Ascending aorta (tissue), 2 donors: ENCODE measurements at regions not wholly inside any gene's neighbourhood (a gene's known extent, or its start where the extent isn't known, plus 50 kb on each side); places are given as distances from the start of the nearest gene placed in this dataset.

Experiments used
- DNase-seq, 2 donors: peaks; one replicate each; pipeline ENCODE4 v3.0.0-alpha.2; 2019; ENCODE audit warnings: low spot score in 2 of 2
- H3K27ac ChIP-seq, 2 donors: fragments of 200-600 bp; sonication (generic); one replicate each; pipeline ENCODE4 v1.5.1; 2016 to 2017; ENCODE audit warnings: mild to moderate bottlenecking in 1 of 2
- H3K27me3 ChIP-seq: fragments of 200-600 bp; sonication (generic); one replicate; pipeline ENCODE4 v1.5.1; 2017
- H3K36me3 ChIP-seq, 2 donors: fragments of 200-600 bp; sonication (generic); one replicate each; pipeline ENCODE4 v1.5.1; 2016
- H3K4me1 ChIP-seq, 2 donors: fragments of 200-600 bp; sonication (generic); one replicate each; pipeline ENCODE4 v1.5.1; 2016 to 2017; ENCODE audit warnings: mild to moderate bottlenecking in 1 of 2
- H3K4me3 ChIP-seq, 2 donors: fragments of 200-600 bp; sonication (generic); one replicate each; pipeline ENCODE4 v1.5.1; 2016 to 2017; ENCODE audit warnings: mild to moderate bottlenecking in 1 of 2
- H3K9me3 ChIP-seq, 2 donors: fragments of 200-600 bp; sonication (generic); one replicate each; pipeline ENCODE4 v1.5.1; 2016
- CTCF ChIP-seq, 3 experiments: fragments of 200-600 bp in 2 of 3; fragments of 450-650 bp in 1 of 3; sonication (generic) in 2 of 3; IDR thresholded peaks; one replicate each; pipeline ENCODE4 v1.5.1; 2016 to 2019; ENCODE audit warnings: antibody characterized with exemption in 3 of 3, mild to moderate bottlenecking in 1 of 3, moderate library complexity in 1 of 3
- intact Hi-C: fragments of 100-400 bp; cut with DNase I; formaldehyde crosslinking; loops from one replicate; pipeline ENCODE4 v1.15.1; 2023

- H3K36me3 ChIP-seq, result no peaks in the 10 kb centered on the region
- TF ChIP-seq CTCF (IDR thresholded peaks at IDR 0.05), result no peak
- H3K4me3 ChIP-seq, result no peak overlapping the region
- no peaks in the 10 kb centered on the region for H3K27me3 ChIP-seq
- DNase-seq, result no peak
- no peaks in the 10 kb centered on the region for H3K9me3 ChIP-seq
- H3K27ac ChIP-seq, result no peak overlapping the region
- intact Hi-C loops, result loop anchor here (10.0 kb wide), 1 partner anchor 147 kb away; no protein-coding TSS in a partner anchor
- H3K4me1 ChIP-seq, result no peaks in the 10 kb centered on the region
Observed at GRCh38 chr1:217181756-217182155, 449.1 kb downstream of the GPATCH2 start.

- TF ChIP-seq CTCF (IDR thresholded peaks at IDR 0.05), result no peak
- no peaks in the 10 kb centered on the region for H3K9me3 ChIP-seq
- H3K4me1 ChIP-seq, result no peaks in the 10 kb centered on the region
- no peaks in the 10 kb centered on the region for H3K36me3 ChIP-seq
- no peak overlapping the region for H3K4me3 ChIP-seq
- no peaks in the 10 kb centered on the region for H3K27me3 ChIP-seq
- no peak overlapping the region for H3K27ac ChIP-seq
- no peak for DNase-seq
- intact Hi-C loops, result loop anchor here (10.0 kb wide), 1 partner anchor 146 kb away; no protein-coding TSS in a partner anchor
Observed at GRCh38 chr1:217181176-217181746, 449.6 kb downstream of the GPATCH2 start.

GRCh38 chr1:217180443-217180842 is 450.4 kb downstream of the GPATCH2 start:
- no peaks in the 10 kb centered on the region for H3K27me3 ChIP-seq
- no peak overlapping the region for H3K4me3 ChIP-seq
- TF ChIP-seq CTCF (IDR thresholded peaks at IDR 0.05), result no peak
- H3K4me1 ChIP-seq, result no peaks in the 10 kb centered on the region
- H3K9me3 ChIP-seq, result no peaks in the 10 kb centered on the region
- no peak for DNase-seq
- H3K27ac ChIP-seq, result no peak overlapping the region
- H3K36me3 ChIP-seq, result no peaks in the 10 kb centered on the region
- intact Hi-C loops, result loop anchor here (10.0 kb wide), 1 partner anchor 146 kb away; no protein-coding TSS in a partner anchor

GRCh38 chr1:217164403-217164802 is 441.2 kb upstream of the ESRRG start:
- no peaks in the 10 kb centered on the region for H3K36me3 ChIP-seq
- no peaks in the 10 kb centered on the region for H3K4me1 ChIP-seq
- DNase-seq, result no peak
- H3K27me3 ChIP-seq, result no peaks in the 10 kb centered on the region
- H3K9me3 ChIP-seq, result no peaks in the 10 kb centered on the region
- no peak overlapping the region for H3K4me3 ChIP-seq
- no peak for TF ChIP-seq CTCF (IDR thresholded peaks at IDR 0.05)
- intact Hi-C loops, result no loop called here
- H3K27ac ChIP-seq, result no peak overlapping the region

- DNase-seq, result no peak
- H3K36me3 ChIP-seq, result no peaks in the 10 kb centered on the region
- TF ChIP-seq CTCF (IDR thresholded peaks at IDR 0.05), result no peak
- no peak overlapping the region for H3K4me3 ChIP-seq
- peaks cover 0 to 7% of the 10 kb centered on the region in 2 donors for H3K9me3 ChIP-seq
- no peaks in the 10 kb centered on the region for H3K27me3 ChIP-seq
- H3K4me1 ChIP-seq, result no peaks in the 10 kb centered on the region
- H3K27ac ChIP-seq, result no peak overlapping the region
- intact Hi-C loops, result no loop called here
Observed at GRCh38 chr1:217153361-217153760, 430.1 kb upstream of the ESRRG start.

- no peak overlapping the region for H3K4me3 ChIP-seq
- H3K4me1 ChIP-seq, result no peaks in the 10 kb centered on the region
- peaks cover 0 to 10% of the 10 kb centered on the region in 2 donors for H3K9me3 ChIP-seq
- no peaks in the 10 kb centered on the region for H3K27me3 ChIP-seq
- H3K27ac ChIP-seq, result no peak overlapping the region
- no peak for DNase-seq
- no peaks in the 10 kb centered on the region for H3K36me3 ChIP-seq
- TF ChIP-seq CTCF (IDR thresholded peaks at IDR 0.05), result no peak
- intact Hi-C loops, result no loop called here
Observed at GRCh38 chr1:217150366-217150765, 427.1 kb upstream of the ESRRG start.
